GM18508 (cell line): ENCODE measurements at regions not wholly inside any gene's neighbourhood (a gene's known extent, or its start where the extent isn't known, plus 50 kb on each side); places are given as distances from the start of the nearest gene placed in this dataset.

Experiments used
- ATAC-seq: cut with Tn5 transposase; IDR thresholded peaks from one replicate; pipeline ENCODE4 v1.9.1; 2021; ENCODE audit warnings: moderate number of reproducible peaks; ENCODE audit not compliant: insufficient read depth, unreplicated experiment

GRCh38 chr13:58852076-58852475 lies 1220.5 kb downstream of the PCDH17 start:
- ATAC-seq, result no peak

- ATAC-seq, result no peak
Observed at GRCh38 chr13:58855283-58855682, 1223.7 kb downstream of the PCDH17 start.

GRCh38 chr13:58858870-58859371 lies 1227.4 kb downstream of the PCDH17 start:
- ATAC-seq, result no peak

- ATAC-seq, result no peak
Observed at GRCh38 chr13:58865286-58865685, 1233.7 kb downstream of the PCDH17 start.

GRCh38 chr13:58869566-58869965 lies 1238.0 kb downstream of the PCDH17 start:
- ATAC-seq, result no peak

- ATAC-seq, result no peak
Observed at GRCh38 chr13:58876473-58876872, 1244.9 kb downstream of the PCDH17 start.

- no peak for ATAC-seq
Observed at GRCh38 chr13:58879114-58879513, 1247.6 kb downstream of the PCDH17 start.

GRCh38 chr13:58882516-58882915 lies 1251.0 kb downstream of the PCDH17 start:
- no peak for ATAC-seq

GRCh38 chr13:58883405-58883804 lies 1251.9 kb downstream of the PCDH17 start:
- ATAC-seq, result no peak

GRCh38 chr13:58884353-58885209 lies 1253.0 kb downstream of the PCDH17 start:
- ATAC-seq, result no peak

- ATAC-seq, result no peak
Observed at GRCh38 chr13:58889474-58889873, 1257.9 kb downstream of the PCDH17 start.

GRCh38 chr13:58893396-58893795 lies 1261.9 kb downstream of the PCDH17 start:
- no peak for ATAC-seq

- no peak for ATAC-seq
Observed at GRCh38 chr13:58906329-58907007, 1257.3 kb downstream of the DIAPH3 start.

- no peak for ATAC-seq
Observed at GRCh38 chr13:58907347-58907746, 1256.4 kb downstream of the DIAPH3 start.

GRCh38 chr13:58908019-58908679 lies 1255.6 kb downstream of the DIAPH3 start:
- no peak for ATAC-seq

- ATAC-seq, result no peak
Observed at GRCh38 chr13:58919551-58919950, 1244.2 kb downstream of the DIAPH3 start.

GRCh38 chr13:58921129-58921528 lies 1242.6 kb downstream of the DIAPH3 start:
- ATAC-seq, result no peak

GRCh38 chr13:58926858-58927257 lies 1236.9 kb downstream of the DIAPH3 start:
- no peak for ATAC-seq

GRCh38 chr13:58933475-58933874 lies 1230.3 kb downstream of the DIAPH3 start:
- ATAC-seq, result no peak

GRCh38 chr13:58935689-58936088 lies 1228.0 kb downstream of the DIAPH3 start:
- ATAC-seq, result no peak

- ATAC-seq, result no peak
Observed at GRCh38 chr13:58946274-58946673, 1217.5 kb downstream of the DIAPH3 start.
